ENCODE measurements at regions not wholly inside any gene's neighbourhood (a gene's known extent, or its start where the extent isn't known, plus 50 kb on each side); places are given as distances from the start of the nearest gene placed in this dataset.

DNA sequence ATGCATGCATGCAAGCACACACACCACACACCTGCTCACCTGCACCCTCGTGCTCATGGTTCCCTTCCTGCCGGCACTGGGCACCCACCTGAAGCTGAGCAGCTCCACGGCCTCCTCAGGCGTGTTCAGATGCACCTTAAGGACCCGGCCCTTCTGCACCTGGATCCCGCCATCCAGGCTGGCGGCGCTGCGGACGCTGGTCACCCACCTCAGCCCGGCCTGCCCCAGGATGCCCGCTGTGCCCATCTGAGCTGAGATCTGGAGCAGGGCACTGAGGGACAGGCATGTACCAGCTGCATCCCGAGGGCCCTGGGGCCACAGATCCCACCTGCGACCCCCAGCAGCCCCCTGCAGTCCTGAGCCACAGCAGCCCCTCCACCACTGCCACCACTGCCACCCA lies 110.0 kb downstream of the LITAF start:
- DNase-seq = no peak

DNA sequence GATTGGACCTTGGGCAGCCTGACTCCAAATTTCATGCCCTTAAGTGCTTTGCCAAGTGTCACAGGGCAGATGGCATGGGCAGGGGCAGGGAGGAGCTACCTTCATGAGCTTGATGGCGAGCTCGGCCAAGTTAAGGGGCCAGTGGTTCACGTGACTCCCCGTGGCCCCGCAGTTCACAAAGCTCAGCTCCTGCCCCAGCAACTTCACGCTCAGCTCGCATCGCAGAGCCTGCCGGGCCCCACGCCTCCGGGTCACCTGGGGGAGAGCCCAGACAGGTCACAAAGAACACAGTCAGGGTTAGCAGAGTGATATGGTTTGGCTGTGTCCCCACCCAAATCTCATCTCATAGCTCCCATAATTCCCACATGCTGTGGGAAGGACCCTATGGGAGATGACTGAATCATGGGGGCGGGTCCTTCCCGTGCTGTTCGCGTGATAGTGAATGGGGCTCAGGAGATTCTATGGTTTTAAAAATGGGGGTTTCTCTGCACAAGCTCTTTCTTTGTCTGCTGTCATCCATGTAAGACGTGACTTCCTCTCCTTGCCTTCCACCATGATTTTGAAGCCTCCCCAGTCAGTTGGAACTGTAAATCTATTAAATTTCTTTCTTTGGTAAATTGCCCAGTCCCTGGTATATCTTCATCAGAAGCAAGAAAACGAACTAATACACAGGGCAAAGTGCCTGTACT lies 108.1 kb downstream of the LITAF start:
- DNase-seq = no peak

GRCh38 chr16:11479916-11480315 lies 106.8 kb downstream of the LITAF start:
- DNase-seq = no peak

- DNase-seq = no peak
Measured at GRCh38 chr16:11480634-11481033, 106.1 kb downstream of the LITAF start.

- peak in 1 of 4 experiments; percentile 10 for DNase-seq
Measured at GRCh38 chr16:11481987-11482386, 104.7 kb downstream of the LITAF start.

DNA sequence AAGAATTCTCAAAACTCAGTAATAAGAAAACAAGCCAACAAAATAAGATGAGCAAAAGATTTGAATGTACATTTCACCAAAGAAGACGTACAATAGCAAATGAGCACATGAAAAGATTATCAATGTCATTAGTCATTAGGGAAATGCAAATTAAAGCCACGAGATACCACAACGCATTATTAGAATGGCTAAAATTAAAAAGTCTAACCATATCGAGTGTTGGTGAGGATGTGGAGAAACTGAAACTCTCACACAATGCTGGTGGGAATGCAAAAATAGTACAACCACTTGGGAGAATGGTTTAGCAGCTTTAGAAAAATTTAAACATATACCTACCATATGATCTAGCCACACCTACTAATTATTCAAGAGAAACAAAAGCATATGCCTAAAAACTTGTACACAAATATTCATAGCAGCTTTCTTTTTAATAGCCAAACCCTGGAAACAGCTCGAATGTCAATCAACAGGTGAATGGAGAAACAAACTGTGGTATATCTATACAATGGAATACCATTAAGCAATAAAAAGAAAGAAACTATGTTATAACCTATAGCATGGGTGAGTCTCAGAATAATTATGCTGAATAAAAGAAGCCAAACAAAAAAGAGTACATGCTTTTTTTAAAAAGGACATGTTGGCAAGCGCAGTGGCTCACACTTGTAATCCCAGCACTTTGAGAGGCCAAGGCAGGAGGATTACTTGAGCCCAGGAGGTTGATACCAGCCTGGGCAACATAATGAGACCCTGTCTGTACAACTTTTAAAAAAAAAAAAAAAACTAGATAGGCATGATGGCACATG lies 103.6 kb downstream of the LITAF start:
- no peak for DNase-seq

GRCh38 chr16:11484691-11485258 lies 101.9 kb downstream of the LITAF start:
- DNase-seq = no peak

DNA sequence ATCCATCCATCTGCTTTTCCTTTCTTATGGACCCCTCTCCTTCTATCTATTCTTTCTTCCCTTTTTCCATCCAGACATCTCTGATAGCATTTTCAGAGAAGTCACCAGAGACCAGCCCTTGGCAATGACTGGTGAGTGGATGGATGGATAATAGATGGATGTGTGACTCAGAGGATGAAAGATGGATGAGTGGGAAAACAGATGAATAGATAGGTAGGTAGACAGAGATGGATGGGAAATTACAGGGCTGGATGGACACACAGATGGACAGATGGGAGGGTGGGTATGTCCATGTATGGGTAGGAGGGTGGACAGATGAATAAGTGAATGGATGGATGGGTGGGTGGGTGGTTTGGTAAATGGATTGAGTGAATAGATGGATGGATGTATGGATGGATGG lies 101.0 kb downstream of the LITAF start:
- DNase-seq = no peak

DNA sequence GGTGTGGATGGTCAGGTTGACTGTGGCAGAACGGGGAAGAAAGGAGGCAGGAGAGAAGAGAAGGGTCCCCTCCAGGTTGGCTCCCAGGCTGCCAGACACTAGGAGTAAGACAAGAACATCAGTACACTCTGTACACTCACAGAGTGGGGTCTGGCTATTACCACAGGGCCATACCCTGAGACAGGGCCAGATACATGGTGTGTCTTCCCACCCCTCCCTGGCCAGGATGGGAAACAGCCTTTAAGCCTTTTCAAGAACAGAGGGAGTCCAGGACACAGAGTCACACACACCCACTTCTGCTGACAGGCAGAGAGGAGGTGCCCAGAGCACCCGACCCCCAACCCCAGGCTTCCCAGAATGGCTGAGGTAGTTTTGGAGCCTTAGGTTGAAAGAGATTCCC lies 99.4 kb downstream of the LITAF start:
- no peak for DNase-seq

DNA sequence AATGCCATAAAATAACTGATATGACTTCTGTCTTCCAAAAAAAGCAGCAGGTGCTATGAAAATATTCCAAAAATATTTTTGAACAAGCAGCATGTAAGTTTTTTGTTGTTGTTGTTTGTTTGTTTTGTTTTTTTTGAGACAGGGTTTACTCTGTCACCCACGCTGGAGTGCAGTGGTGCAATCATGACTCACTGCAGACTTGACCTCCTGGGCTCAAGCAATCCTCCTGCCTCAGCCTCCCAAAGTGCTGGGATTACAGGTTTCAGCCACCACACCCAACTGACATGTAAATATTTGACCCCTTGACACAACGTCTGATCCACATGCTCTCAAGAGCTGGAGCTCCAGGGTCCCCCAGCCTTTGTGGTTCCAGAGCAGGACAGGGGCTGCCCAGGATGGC lies 98.4 kb downstream of the LITAF start:
- no peak for DNase-seq

GRCh38 chr16:11491524-11491923 lies 95.2 kb downstream of the LITAF start:
- no peak for DNase-seq

GRCh38 chr16:11492808-11493530 lies 93.8 kb downstream of the LITAF start:
- DNase-seq = no peak

GRCh38 chr16:11493531-11493929 lies 93.2 kb downstream of the LITAF start:
- no peak for DNase-seq

DNA sequence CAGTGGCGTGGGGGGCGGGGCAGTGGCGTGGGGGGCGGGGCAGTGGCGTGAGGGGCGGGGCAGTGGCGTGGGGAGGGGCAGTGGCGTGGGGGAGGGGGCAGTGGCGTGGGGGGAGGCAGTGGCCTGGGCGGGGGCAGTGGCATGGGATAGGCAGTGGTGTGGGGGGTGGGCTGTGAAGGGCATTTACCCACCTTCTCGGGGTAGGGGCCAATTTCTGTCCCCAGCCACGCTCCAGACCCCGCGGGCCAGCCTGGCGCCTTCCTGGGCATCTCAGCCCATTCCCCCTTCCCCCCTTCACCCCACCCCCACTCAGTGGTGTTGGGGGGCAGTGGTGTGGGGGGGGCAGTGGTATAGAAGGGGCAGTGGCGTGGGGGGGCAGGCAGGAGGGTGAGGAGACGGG lies 92.7 kb downstream of the LITAF start:
- DNase-seq = no peak

DNA sequence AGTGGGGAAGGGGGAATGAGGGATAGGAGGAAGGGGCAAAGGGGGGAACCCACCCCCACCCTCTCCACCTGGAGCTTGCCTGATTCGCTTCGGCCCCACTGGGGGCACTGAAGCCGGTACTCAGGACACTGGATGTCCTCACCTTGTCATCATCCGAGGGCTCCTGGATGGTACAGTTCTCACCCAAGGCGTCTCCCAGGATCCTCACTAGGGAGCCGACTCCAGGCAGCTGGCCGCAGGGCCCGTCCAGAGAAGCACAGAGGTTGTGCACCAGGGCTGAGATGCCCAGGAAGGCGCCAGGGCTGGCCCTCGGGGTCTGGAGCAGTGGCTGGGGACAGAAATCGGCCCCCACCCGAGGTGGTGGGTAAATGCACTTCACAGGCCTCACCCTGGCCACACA lies 92.3 kb downstream of the LITAF start:
- DNase-seq = no peak

DNA sequence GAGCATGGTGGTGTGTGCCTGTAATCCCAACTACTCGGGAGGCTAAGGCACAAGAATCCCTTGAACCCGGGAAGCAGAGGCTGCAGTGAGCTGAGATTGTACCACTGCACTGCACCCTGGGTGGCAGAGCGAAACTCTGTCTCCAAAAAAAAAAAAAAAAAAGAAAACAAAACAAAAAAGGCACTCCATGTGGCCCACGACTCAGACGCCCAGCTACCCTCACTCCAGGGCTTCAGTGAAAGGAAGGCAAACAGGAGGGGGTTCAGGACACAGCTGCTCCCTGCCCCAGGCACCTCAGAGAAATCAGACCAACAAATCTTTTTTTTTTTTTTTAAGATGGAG lies 91.7 kb downstream of the LITAF start:
- DNase-seq = no peak

All from suppressor macrophage (primary cell).